Stomach (tissue), 8 donors: ENCODE measurements at regions not wholly inside any gene's neighbourhood (a gene's known extent, or its start where the extent isn't known, plus 50 kb on each side); places are given as distances from the start of the nearest gene placed in this dataset.

Experiments
- DNase-seq, 2 donors: peaks; one replicate each; pipeline versions ENCODE4 v3.0.0 to v3.0.0-alpha.2; 2013 to 2019
- H3K27ac ChIP-seq, 5 donors: fragments of 200-600 bp in 4 of 5; sonication (generic) in 4 of 5; one replicate each; pipeline ENCODE4 v1.5.1; 2013 to 2019; ENCODE audit warnings: mild to moderate bottlenecking in 1 of 5, moderate library complexity in 1 of 5
- H3K27me3 ChIP-seq, 3 donors: fragments of 200-600 bp; sonication (generic); one replicate each; pipeline ENCODE4 v1.5.1; 2017 to 2019; ENCODE audit warnings: mixed run types in 1 of 3
- H3K36me3 ChIP-seq, 4 donors: fragments of 200-600 bp; sonication (generic); 1 replicate in 3 of 4; 2 replicates in 1 of 4; pipeline ENCODE4 v1.5.1; 2016 to 2019
- H3K4me1 ChIP-seq, 4 donors: fragments of 200-600 bp; sonication (generic); one replicate each; pipeline ENCODE4 v1.5.1; 2016 to 2019
- H3K4me3 ChIP-seq, 4 donors: fragments of 200-600 bp; sonication (generic) in 3 of 4; one replicate each; pipeline ENCODE4 v1.5.1; 2016 to 2019; ENCODE audit warnings: mild to moderate bottlenecking in 1 of 4
- H3K9me3 ChIP-seq, 4 donors: fragments of 200-600 bp; sonication (generic); one replicate each; pipeline ENCODE4 v1.5.1; 2016 to 2019
- EP300 ChIP-seq: sonication (generic); formaldehyde crosslinking; IDR thresholded peaks from one replicate; pipeline ENCODE4 v1.6.1; 2017; ENCODE audit warnings: antibody characterized with exemption
- POLR2A ChIP-seq, 4 donors: fragments of 450-650 bp; IDR thresholded peaks; one replicate each; pipeline ENCODE4 v1.6.1; 2016; ENCODE audit warnings: antibody characterized with exemption in 4 of 4, control low read depth in 2 of 4, mild to moderate bottlenecking in 1 of 4, moderate library complexity in 1 of 4
- POLR2AphosphoS5 ChIP-seq, 3 donors: sonication (generic); formaldehyde crosslinking; IDR thresholded peaks; one replicate each; pipeline ENCODE4 v1.6.1; 2016; ENCODE audit warnings: antibody characterized with exemption in 3 of 3
- WGBS, 5 donors: extraction: QIAGEN DNeasy Blood & Tissue Kit in 3 of 5; methylation state at CpG; one replicate each; pipeline versions ENCODE4 v1.1.5 to v1.1.7; 2013 to 2018; 5-methylcytosine and 5-hydroxymethylcytosine counted together
- intact Hi-C: fragments of 100-400 bp; cut with DNase I; formaldehyde crosslinking; loops from one replicate; pipeline ENCODE4 v1.15.1; 2023; ENCODE audit warnings: low total_unique reads
- TF ChIP-seq, protein P1 (sequence below), 7 experiments: fragments of 450-650 bp in 4 of 7; fragments of 200-600 bp in 3 of 7; sonication (generic) in 3 of 7; IDR thresholded peaks; one replicate each; pipeline ENCODE4 v1.5.1; 2016 to 2019; ENCODE audit warnings: antibody characterized with exemption in 7 of 7, control low read depth in 2 of 7, mild to moderate bottlenecking in 1 of 7
- donor health status: healthy with polysubstance abuse.
- donor health status: Bipolar disorder and iron deficiency.
- donor health status: healthy.

- WGBS, 5 donors = 52 to 60% (median 59%) methylated on average over 3 of the region's 3 CpGs
- Histone ChIP-seq H3K27me3 (no peaks in the 10 kb centered on the region), H3K4me3 (no peak overlapping the region), H3K27ac (no peak overlapping the region), H3K36me3 (no peaks in the 10 kb centered on the region), H3K4me1 (peaks cover 0 to 5% (median 0%) of the 10 kb centered on the region in 4 donors), H3K9me3 (no peaks in the 10 kb centered on the region)
- intact Hi-C loops = no loop called here
- no peak for DNase-seq
- TF ChIP-seq, protein P1, sequence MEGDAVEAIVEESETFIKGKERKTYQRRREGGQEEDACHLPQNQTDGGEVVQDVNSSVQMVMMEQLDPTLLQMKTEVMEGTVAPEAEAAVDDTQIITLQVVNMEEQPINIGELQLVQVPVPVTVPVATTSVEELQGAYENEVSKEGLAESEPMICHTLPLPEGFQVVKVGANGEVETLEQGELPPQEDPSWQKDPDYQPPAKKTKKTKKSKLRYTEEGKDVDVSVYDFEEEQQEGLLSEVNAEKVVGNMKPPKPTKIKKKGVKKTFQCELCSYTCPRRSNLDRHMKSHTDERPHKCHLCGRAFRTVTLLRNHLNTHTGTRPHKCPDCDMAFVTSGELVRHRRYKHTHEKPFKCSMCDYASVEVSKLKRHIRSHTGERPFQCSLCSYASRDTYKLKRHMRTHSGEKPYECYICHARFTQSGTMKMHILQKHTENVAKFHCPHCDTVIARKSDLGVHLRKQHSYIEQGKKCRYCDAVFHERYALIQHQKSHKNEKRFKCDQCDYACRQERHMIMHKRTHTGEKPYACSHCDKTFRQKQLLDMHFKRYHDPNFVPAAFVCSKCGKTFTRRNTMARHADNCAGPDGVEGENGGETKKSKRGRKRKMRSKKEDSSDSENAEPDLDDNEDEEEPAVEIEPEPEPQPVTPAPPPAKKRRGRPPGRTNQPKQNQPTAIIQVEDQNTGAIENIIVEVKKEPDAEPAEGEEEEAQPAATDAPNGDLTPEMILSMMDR (IDR thresholded peaks at IDR 0.05) = no peak
- TF ChIP-seq POLR2AphosphoS5 (IDR thresholded peaks at IDR 0.05) (no peak), EP300 (no peak), POLR2A (IDR thresholded peaks at IDR 0.05) (no peak)
These were observed 138.1 kb downstream of the TBXT start for GRCh38 chr6:166029506-166029905.

DNA sequence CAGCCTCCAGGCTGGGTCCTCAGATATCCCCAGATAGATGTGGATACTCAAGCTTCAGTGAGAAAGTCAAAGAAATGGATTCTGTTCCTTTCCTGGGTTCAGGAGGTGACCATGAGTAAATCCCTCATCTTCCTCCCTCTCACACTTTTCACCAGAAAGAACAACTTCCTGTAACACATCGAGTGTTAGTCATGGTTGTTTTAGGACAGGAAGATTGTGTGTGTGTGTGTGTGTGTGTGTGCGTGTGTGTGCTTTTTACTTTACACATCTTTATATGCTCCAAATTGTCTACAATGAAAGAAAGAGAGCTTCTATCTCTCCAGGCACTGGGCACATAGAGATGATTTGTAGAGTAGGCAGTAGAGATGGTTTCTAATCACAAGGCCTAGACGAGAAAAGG is 139.9 kb downstream of the TBXT start:
- Histone ChIP-seq H3K4me3 (no peak overlapping the region), H3K9me3 (no peaks in the 10 kb centered on the region), H3K27me3 (no peaks in the 10 kb centered on the region), H3K36me3 (no peaks in the 10 kb centered on the region), H3K27ac (no peak overlapping the region), H3K4me1 (peaks cover 0 to 1% (median 0%) of the 10 kb centered on the region in 4 donors)
- intact Hi-C loops = no loop called here
- 51 to 70% (median 57%) methylated on average over 3 of the region's 3 CpGs for WGBS, 5 donors
- DNase-seq = no peak
- TF ChIP-seq POLR2A (IDR thresholded peaks at IDR 0.05) = no peak
- TF ChIP-seq EP300 = no peak
- no peak for TF ChIP-seq POLR2AphosphoS5 (IDR thresholded peaks at IDR 0.05)
- TF ChIP-seq, protein P1 (IDR thresholded peaks at IDR 0.05) = no peak

- no peaks in the 10 kb centered on the region for H3K4me1 ChIP-seq
- DNase-seq = no peak
- intact Hi-C loops = no loop called here
- H3K9me3 ChIP-seq = no peaks in the 10 kb centered on the region
- H3K27me3 ChIP-seq = no peaks in the 10 kb centered on the region
- 49 to 67% (median 60%) methylated on average over 8 of the region's 8 CpGs for WGBS, 5 donors
- no peak overlapping the region for H3K27ac ChIP-seq
- no peaks in the 10 kb centered on the region for H3K36me3 ChIP-seq
- H3K4me3 ChIP-seq = no peak overlapping the region
- TF ChIP-seq POLR2A (IDR thresholded peaks at IDR 0.05) = no peak
- no peak for TF ChIP-seq POLR2AphosphoS5 (IDR thresholded peaks at IDR 0.05)
- TF ChIP-seq, protein P1 (IDR thresholded peaks at IDR 0.05) = no peak
- TF ChIP-seq EP300 = no peak
These were observed 141.0 kb downstream of the TBXT start for GRCh38 chr6:166026586-166027126.

DNA sequence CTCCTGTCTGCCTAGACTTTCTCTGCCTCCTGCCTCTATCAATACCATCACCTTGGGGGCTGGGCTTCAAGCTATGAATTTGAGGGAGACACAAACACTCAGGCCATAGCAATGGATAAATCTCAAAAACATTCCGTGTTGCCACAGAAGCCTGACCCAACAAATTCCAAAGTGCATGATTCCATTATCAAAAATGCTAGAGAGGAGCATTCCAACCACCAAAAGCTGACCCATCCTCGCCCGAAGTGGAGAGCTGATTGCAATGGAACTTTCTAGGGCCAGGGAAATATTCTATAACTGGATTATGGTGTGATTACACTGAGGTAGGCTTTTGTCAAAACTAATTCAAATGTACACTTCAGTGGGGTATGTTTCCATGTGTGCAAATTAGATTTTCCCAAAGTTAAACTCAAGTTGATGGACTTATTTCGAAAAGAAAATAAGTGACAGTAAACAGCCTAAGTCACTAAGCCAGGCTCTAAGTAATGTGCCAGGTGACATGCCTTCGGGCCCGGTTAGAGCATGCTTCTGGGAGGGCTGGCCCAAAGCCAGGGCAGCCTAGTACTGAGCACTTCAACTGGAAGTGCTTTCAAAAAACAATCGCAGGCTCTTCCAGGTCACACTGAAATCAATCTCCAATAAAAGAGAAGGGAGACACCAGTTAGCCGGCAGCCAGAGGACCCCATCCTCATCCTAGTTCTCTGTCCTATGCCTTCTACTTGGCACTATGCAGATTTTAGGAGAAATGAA is 142.3 kb downstream of the TBXT start:
- Histone ChIP-seq H3K4me1 (no peaks in the 10 kb centered on the region), H3K9me3 (no peaks in the 10 kb centered on the region), H3K27ac (no peak overlapping the region), H3K4me3 (no peak overlapping the region), H3K36me3 (no peaks in the 10 kb centered on the region), H3K27me3 (no peaks in the 10 kb centered on the region)
- WGBS, 5 donors = 60 to 76% (median 71%) methylated on average over 8 of the region's 8 CpGs
- intact Hi-C loops = no loop called here
- DNase-seq = no peak
- TF ChIP-seq EP300 (no peak), POLR2A (IDR thresholded peaks at IDR 0.05) (no peak), POLR2AphosphoS5 (IDR thresholded peaks at IDR 0.05) (no peak)
- TF ChIP-seq, protein P1 (IDR thresholded peaks at IDR 0.05) = no peak
